GM12878 (cell line): ENCODE measurements at regions not wholly inside any gene's neighbourhood (a gene's known extent, or its start where the extent isn't known, plus 50 kb on each side); places are given as distances from the start of the nearest gene placed in this dataset.

Experiments used
- ATAC-seq: fragments of 200-7000 bp; cut with Tn5 transposase; 3 replicates; pipeline ENCODE4 v1.9.1; 2020; ENCODE audit warnings: mild to moderate bottlenecking, moderate library complexity
- BruUV-seq: library from RNA; stranded (reverse); fragments of 400-500 nt; replicated peaks from 2 replicates; lab custom pipeline; 2021; lab: Mats Ljungman, UMichigan
- CTCF ChIA-PET: fragments of 300-600 bp; sonication (Branson Sonifier 250); formaldehyde crosslinking; extraction: SDS; loops from one replicate; lab custom pipeline; 2021; ENCODE audit warnings: inconsistent platforms; lab: Yijun Ruan, JAX
- POLR2A ChIA-PET: fragments of 350-600 bp; formaldehyde crosslinking; extraction: SDS; loops from one replicate; lab custom pipeline; 2021; ENCODE audit warnings: inconsistent platforms; lab: Charles Lee
- RAD21 ChIA-PET: fragments of 300-600 bp; sonication (Branson Sonifier 250); formaldehyde crosslinking; loops from one replicate; lab custom pipeline; 2023; ENCODE audit warnings: antibody characterized with exemption; ENCODE audit not compliant: unreplicated experiment; lab: Charles Lee
- SMC1A ChIA-PET: fragments of 300-600 bp; sonication (Branson Sonifier 250); formaldehyde crosslinking; loops from one replicate; lab custom pipeline; 2023; ENCODE audit not compliant: unreplicated experiment, uncharacterized antibody; lab: Charles Lee
- DNase-seq: peaks from one replicate; pipeline ENCODE4 v3.0.0-alpha.2; 2011; ENCODE audit warnings: low read depth, low spot score
- FAIRE-seq: peaks from 3 replicates; lab custom pipeline; 2011; peaks lifted over from hg19 to GRCh38; lab: Jason Lieb, UNC
- H2AFZ ChIP-seq: 2 replicates; pipeline ENCODE4 v1.6.0; 2011; ENCODE audit warnings: low read depth, low read length, control low read depth; ENCODE audit not compliant: control insufficient read depth
- H3K27ac ChIP-seq: 2 replicates; pipeline ENCODE4 v1.5.1; 2011; ENCODE audit warnings: control low read depth; ENCODE audit not compliant: control insufficient read depth, insufficient read depth
- H3K27me3 ChIP-seq, 2 experiments: replicated peaks in 1 of 2; 2 replicates each; pipeline versions ENCODE4 v1.6.0 to v1.6.1; 2011; ENCODE audit warnings: low read length in 1 of 2; ENCODE audit not compliant: control insufficient read depth in 2 of 2, insufficient read depth in 2 of 2
- H3K36me3 ChIP-seq, 2 experiments: 2 replicates each; pipeline ENCODE4 v1.5.1; 2011; ENCODE audit warnings: low read length in 1 of 2; ENCODE audit not compliant: control insufficient read depth in 2 of 2, insufficient read depth in 2 of 2
- H3K4me1 ChIP-seq: 2 replicates; pipeline ENCODE4 v1.6.1; 2011; ENCODE audit warnings: mild to moderate bottlenecking, low read length, moderate library complexity, mixed read lengths; ENCODE audit not compliant: control insufficient read depth, insufficient read depth
- H3K4me2 ChIP-seq: 2 replicates; pipeline ENCODE4 v1.6.0; 2011; ENCODE audit warnings: control low read depth; ENCODE audit not compliant: control insufficient read depth, insufficient read depth
- H3K4me3 ChIP-seq: fragments of 200-600 bp; sonication (generic); 2 replicates; pipeline ENCODE4 v1.5.1; 2016
- H3K79me2 ChIP-seq: 2 replicates; pipeline ENCODE4 v1.6.0; 2011; ENCODE audit warnings: low read length; ENCODE audit not compliant: control insufficient read depth, insufficient read depth
- H3K9ac ChIP-seq: 2 replicates; pipeline ENCODE4 v1.8.0; 2011; ENCODE audit warnings: low read length, control low read depth, mixed read lengths; ENCODE audit not compliant: control insufficient read depth, insufficient read depth
- H3K9me3 ChIP-seq: replicated peaks from 3 replicates; pipeline ENCODE4 v1.5.1; 2011; ENCODE audit warnings: mild to moderate bottlenecking, low read length; ENCODE audit not compliant: control insufficient read depth, insufficient read depth
- H4K20me1 ChIP-seq: 2 replicates; pipeline ENCODE4 v1.6.0; 2011; ENCODE audit not compliant: control insufficient read depth, insufficient read depth
- BACH1 ChIP-seq: fragments of 450-650 bp; IDR thresholded peaks from 2 replicates; pipeline ENCODE4 v1.6.1; 2017; ENCODE audit warnings: mild to moderate bottlenecking, borderline replicate concordance
- CHD1 ChIP-seq: IDR thresholded peaks from 2 replicates; pipeline ENCODE4 v1.6.1; 2012; ENCODE audit warnings: low read depth, low read length, improper control_type of control experiment
- CREB1 ChIP-seq: IDR thresholded peaks from 2 replicates; pipeline ENCODE4 v1.6.1; 2012; ENCODE audit warnings: low read depth, mild to moderate bottlenecking, inconsistent platforms
- DPF2 ChIP-seq: fragments of 450-650 bp; IDR thresholded peaks from 2 replicates; pipeline ENCODE4 v1.6.1; 2017; ENCODE audit warnings: mild to moderate bottlenecking
- E2F4 ChIP-seq: IDR thresholded peaks from 2 replicates; pipeline ENCODE4 v1.6.1; 2012; ENCODE audit warnings: low read depth, low read length, improper control_type of control experiment
- FOXK2 ChIP-seq: fragments of 450-650 bp; IDR thresholded peaks from 2 replicates; pipeline ENCODE4 v1.6.1; 2017; ENCODE audit warnings: mild to moderate bottlenecking, moderate library complexity
- LARP7 ChIP-seq: fragments of 450-650 bp; IDR thresholded peaks from 2 replicates; pipeline ENCODE4 v1.6.1; 2017; ENCODE audit warnings: mild to moderate bottlenecking
- SMARCA5 ChIP-seq: fragments of 450-650 bp; IDR thresholded peaks from 2 replicates; pipeline ENCODE4 v1.6.1; 2017; ENCODE audit warnings: mild to moderate bottlenecking
- SPI1 ChIP-seq: IDR thresholded peaks from 2 replicates; pipeline ENCODE4 v1.6.1; 2011; ENCODE audit warnings: low read depth, mild to moderate bottlenecking, low read length, moderate library complexity, borderline replicate concordance; ENCODE audit not compliant: insufficient read depth
- SUPT20H ChIP-seq: IDR thresholded peaks from 2 replicates; pipeline ENCODE4 v1.6.1; 2011; ENCODE audit warnings: low read depth, mild to moderate bottlenecking, low read length, moderate library complexity, borderline replicate concordance; ENCODE audit not compliant: control insufficient read depth
- ZBTB4 ChIP-seq: fragments of 450-650 bp; formaldehyde crosslinking; IDR thresholded peaks from 2 replicates; pipeline ENCODE4 v1.4.0; 2022; ENCODE audit warnings: mild to moderate bottlenecking, moderate library complexity
- WGBS: methylation state at CpG from one replicate; pipeline ENCODE4 v1.1.6; 2016; ENCODE audit warnings: low lambda C conversion rate; ENCODE audit not compliant: insufficient replicate concordance, insufficient coverage; ENCODE audit errors: missing lambda C conversion rate; 5-methylcytosine and 5-hydroxymethylcytosine counted together
- in situ Hi-C: fragments of 300-500 bp; cut with MboI; formaldehyde crosslinking; loops from 9 replicates; pipeline ENCODE4 v1.14.3; 2018; ENCODE audit warnings: mixed read lengths
- intact Hi-C: fragments of 100-400 bp; cut with micrococcal nuclease; formaldehyde crosslinking; loops from one replicate; pipeline ENCODE4 v1.14.2; 2022; ENCODE audit not compliant: unreplicated experiment
- TF ChIP-seq, protein P1 (sequence below): fragments of 150-350 bp; IDR thresholded peaks from 2 replicates; pipeline ENCODE4 v1.6.1; 2016; ENCODE audit warnings: low read depth, low read length
- TF ChIP-seq, protein P2 (sequence below): fragments of 450-650 bp; IDR thresholded peaks from 2 replicates; pipeline ENCODE4 v1.6.1; 2017; ENCODE audit warnings: mild to moderate bottlenecking, low read depth, inconsistent platforms; ENCODE audit not compliant: poor library complexity, severe bottlenecking

DNA sequence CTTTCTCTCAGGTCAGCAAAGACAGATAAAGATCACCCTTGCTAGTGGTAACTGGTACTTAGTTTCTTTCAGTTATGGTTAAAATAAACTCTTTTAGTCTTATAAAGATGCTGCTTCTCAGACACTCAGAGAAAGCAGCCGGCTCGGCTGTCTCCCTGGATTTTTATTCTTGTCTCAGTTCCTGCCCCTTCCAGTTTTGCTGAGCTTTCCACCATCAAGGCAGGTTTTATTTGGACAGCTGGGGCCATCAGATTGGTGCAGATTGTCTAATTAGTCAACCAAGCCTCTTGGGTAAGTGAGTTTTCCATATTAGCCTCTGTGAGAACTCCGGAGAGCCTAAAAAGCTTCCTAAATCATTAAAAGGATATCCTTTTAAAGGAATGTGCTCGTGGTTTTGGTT is 130.8 kb upstream of the BMP4 start:
- Histone ChIP-seq H3K4me1 (no peaks in the 10 kb centered on the region), H3K27me3 (no peaks in the 10 kb centered on the region), H3K27ac (no peak overlapping the region), H3K9ac (no peak overlapping the region), H4K20me1 (no peaks in the 10 kb centered on the region), H3K4me2 (no peak overlapping the region), H3K79me2 (no peaks in the 10 kb centered on the region), H2AFZ (no peak overlapping the region), H3K36me3 (no peaks in the 10 kb centered on the region), H3K9me3 (no peaks in the 10 kb centered on the region), H3K4me3 (no peak overlapping the region)
- in situ Hi-C loops: no loop called here
- no peak for FAIRE-seq
- ChIA-PET POLR2A (no interaction called here), CTCF (no interaction called here), RAD21 (no interaction called here), SMC1A (no interaction called here)
- TF ChIP-seq, protein P1, sequence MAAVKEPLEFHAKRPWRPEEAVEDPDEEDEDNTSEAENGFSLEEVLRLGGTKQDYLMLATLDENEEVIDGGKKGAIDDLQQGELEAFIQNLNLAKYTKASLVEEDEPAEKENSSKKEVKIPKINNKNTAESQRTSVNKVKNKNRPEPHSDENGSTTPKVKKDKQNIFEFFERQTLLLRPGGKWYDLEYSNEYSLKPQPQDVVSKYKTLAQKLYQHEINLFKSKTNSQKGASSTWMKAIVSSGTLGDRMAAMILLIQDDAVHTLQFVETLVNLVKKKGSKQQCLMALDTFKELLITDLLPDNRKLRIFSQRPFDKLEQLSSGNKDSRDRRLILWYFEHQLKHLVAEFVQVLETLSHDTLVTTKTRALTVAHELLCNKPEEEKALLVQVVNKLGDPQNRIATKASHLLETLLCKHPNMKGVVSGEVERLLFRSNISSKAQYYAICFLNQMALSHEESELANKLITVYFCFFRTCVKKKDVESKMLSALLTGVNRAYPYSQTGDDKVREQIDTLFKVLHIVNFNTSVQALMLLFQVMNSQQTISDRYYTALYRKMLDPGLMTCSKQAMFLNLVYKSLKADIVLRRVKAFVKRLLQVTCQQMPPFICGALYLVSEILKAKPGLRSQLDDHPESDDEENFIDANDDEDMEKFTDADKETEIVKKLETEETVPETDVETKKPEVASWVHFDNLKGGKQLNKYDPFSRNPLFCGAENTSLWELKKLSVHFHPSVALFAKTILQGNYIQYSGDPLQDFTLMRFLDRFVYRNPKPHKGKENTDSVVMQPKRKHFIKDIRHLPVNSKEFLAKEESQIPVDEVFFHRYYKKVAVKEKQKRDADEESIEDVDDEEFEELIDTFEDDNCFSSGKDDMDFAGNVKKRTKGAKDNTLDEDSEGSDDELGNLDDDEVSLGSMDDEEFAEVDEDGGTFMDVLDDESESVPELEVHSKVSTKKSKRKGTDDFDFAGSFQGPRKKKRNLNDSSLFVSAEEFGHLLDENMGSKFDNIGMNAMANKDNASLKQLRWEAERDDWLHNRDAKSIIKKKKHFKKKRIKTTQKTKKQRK: no peak
- TF ChIP-seq SUPT20H (no peak), SPI1 (no peak), CHD1 (no peak), BACH1 (no peak), E2F4 (no peak), CREB1 (no peak), ZBTB4 (no peak), LARP7 (no peak), FOXK2 (no peak), SMARCA5 (no peak), DPF2 (no peak)
- TF ChIP-seq, protein P2, sequence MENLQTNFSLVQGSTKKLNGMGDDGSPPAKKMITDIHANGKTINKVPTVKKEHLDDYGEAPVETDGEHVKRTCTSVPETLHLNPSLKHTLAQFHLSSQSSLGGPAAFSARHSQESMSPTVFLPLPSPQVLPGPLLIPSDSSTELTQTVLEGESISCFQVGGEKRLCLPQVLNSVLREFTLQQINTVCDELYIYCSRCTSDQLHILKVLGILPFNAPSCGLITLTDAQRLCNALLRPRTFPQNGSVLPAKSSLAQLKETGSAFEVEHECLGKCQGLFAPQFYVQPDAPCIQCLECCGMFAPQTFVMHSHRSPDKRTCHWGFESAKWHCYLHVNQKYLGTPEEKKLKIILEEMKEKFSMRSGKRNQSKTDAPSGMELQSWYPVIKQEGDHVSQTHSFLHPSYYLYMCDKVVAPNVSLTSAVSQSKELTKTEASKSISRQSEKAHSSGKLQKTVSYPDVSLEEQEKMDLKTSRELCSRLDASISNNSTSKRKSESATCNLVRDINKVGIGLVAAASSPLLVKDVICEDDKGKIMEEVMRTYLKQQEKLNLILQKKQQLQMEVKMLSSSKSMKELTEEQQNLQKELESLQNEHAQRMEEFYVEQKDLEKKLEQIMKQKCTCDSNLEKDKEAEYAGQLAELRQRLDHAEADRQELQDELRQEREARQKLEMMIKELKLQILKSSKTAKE: no peak
- 11% methylated on average over 4 of the region's 4 CpGs for WGBS
- intact Hi-C loops: no loop called here
- no peak for ATAC-seq
- no peak for DNase-seq
- no TSS peak for BruUV-seq
